ENCODE measurements at regions not wholly inside any gene's neighbourhood (a gene's known extent, or its start where the extent isn't known, plus 50 kb on each side); places are given as distances from the start of the nearest gene placed in this dataset.

- Histone ChIP-seq H3K4me3 (ENCODE audit: low read length in 2 of 2) (no peak overlapping the region), H3K27me3 (ENCODE audit: control insufficient read depth in 2 of 2, insufficient read depth in 1 of 2, low read length in 1 of 2) (no peaks in the 10 kb centered on the region), H3K4me1 (ENCODE audit: control insufficient read depth in 2 of 2, insufficient read depth in 2 of 2, low read length in 2 of 2) (no peaks in the 10 kb centered on the region), H3K9me3 (ENCODE audit: control insufficient read depth in 2 of 2, insufficient read depth in 1 of 2, low read length in 1 of 2) (no peaks in the 10 kb centered on the region), H3K27ac (ENCODE audit: low read depth in 1 of 2, low read length in 1 of 2) (no peak overlapping the region), H3K36me3 (ENCODE audit: control insufficient read depth in 2 of 2, insufficient read depth in 2 of 2, low read length in 1 of 2) (no peaks in the 10 kb centered on the region)
- no peak for DNase-seq (ENCODE audit: low read depth in 6 of 9, low spot score in 9 of 9)
- WGBS = 87% methylated on average over 2 of the region's 2 CpGs
Observed at GRCh38 chr2:18446715-18447114, 113.7 kb downstream of the RDH14 start.

DNA sequence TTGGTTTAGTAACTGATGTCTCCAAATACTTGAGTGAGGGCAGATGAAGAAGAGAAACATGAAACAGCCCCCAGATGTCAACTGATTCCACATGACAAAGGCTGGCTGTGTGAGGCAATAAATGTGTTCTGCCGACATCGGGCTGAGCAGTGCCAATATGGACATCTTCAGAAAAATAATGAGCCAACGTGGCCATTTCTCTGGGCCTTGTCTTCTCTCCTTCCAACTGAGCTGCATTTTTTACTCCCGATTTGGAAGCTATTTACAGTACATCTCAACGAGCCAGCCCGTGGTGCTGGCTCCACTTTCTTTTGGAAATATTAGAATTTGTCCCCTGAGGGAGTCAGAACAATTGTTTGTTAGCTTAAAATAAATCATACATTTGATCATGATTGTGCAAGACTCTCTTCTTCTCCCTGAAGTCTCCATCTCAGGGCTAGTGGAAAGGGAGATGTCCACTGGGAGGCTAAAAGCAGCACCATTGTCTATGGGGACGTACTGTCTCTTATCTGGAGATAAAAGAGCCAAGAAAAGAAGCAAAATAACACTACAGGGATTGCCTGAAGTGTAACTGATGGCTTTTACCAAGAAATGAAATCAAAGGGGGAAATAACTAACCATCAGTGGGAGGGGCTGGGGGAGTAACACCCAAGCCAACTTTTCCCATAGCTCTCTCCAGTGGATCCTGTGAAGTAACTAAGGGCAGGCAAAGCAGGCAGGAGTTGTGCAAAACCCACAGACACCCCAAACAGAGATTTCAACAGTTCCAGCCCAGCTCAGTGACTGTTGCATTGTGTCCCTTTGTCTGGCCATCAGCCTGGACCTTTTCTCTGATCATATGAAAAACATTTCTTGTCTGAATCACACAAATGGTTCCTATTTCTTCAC, 114.8 kb downstream of the RDH14 start:
- no peaks in the 10 kb centered on the region for H3K27me3 ChIP-seq (ENCODE audit: control insufficient read depth in 2 of 2, insufficient read depth in 1 of 2, low read length in 1 of 2)
- H3K4me3 ChIP-seq (ENCODE audit: low read length in 2 of 2) = no peak overlapping the region
- WGBS = 85% methylated on average over 7 of the region's 7 CpGs
- H3K36me3 ChIP-seq (ENCODE audit: control insufficient read depth in 2 of 2, insufficient read depth in 2 of 2, low read length in 1 of 2) = no peaks in the 10 kb centered on the region
- no peak overlapping the region for H3K27ac ChIP-seq (ENCODE audit: low read depth in 1 of 2, low read length in 1 of 2)
- no peaks in the 10 kb centered on the region for H3K4me1 ChIP-seq (ENCODE audit: control insufficient read depth in 2 of 2, insufficient read depth in 2 of 2, low read length in 2 of 2)
- no peaks in the 10 kb centered on the region for H3K9me3 ChIP-seq (ENCODE audit: control insufficient read depth in 2 of 2, insufficient read depth in 1 of 2, low read length in 1 of 2)
- DNase-seq (ENCODE audit: low read depth in 6 of 9, low spot score in 9 of 9) = no peak

GRCh38 chr2:18444806-18445205, 115.6 kb downstream of the RDH14 start:
- no peaks in the 10 kb centered on the region for H3K36me3 ChIP-seq (ENCODE audit: control insufficient read depth in 2 of 2, insufficient read depth in 2 of 2, low read length in 1 of 2)
- no peak overlapping the region for H3K27ac ChIP-seq (ENCODE audit: low read depth in 1 of 2, low read length in 1 of 2)
- H3K9me3 ChIP-seq (ENCODE audit: control insufficient read depth in 2 of 2, insufficient read depth in 1 of 2, low read length in 1 of 2) = no peaks in the 10 kb centered on the region
- H3K4me1 ChIP-seq (ENCODE audit: control insufficient read depth in 2 of 2, insufficient read depth in 2 of 2, low read length in 2 of 2) = no peaks in the 10 kb centered on the region
- DNase-seq (ENCODE audit: low read depth in 6 of 9, low spot score in 9 of 9) = no peak
- 83% methylated on average over 2 of the region's 2 CpGs for WGBS
- H3K4me3 ChIP-seq (ENCODE audit: low read length in 2 of 2) = no peak overlapping the region
- H3K27me3 ChIP-seq (ENCODE audit: control insufficient read depth in 2 of 2, insufficient read depth in 1 of 2, low read length in 1 of 2) = no peaks in the 10 kb centered on the region

DNA sequence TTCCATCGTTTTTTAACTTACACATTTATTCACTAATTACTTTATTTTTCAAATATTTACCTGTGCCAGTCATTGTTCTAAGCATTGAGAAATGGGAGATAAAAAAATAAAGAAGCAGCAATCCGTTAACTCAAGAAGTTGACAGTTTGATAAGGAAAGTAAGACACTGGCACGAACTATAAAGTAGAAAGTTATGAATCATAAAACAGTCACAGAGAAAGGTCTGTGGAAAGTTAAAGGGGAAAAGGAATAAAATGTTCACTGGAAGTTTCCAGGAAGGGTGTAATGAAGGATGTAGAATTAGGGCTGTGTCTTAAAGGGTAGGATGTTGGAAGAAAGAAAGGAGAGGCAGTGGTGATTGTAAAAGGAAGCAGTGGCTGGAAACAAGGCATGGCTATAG, 118.9 kb downstream of the RDH14 start:
- H3K27ac ChIP-seq (ENCODE audit: low read depth in 1 of 2, low read length in 1 of 2) = no peak overlapping the region
- no peaks in the 10 kb centered on the region for H3K9me3 ChIP-seq (ENCODE audit: control insufficient read depth in 2 of 2, insufficient read depth in 1 of 2, low read length in 1 of 2)
- no peaks in the 10 kb centered on the region for H3K27me3 ChIP-seq (ENCODE audit: control insufficient read depth in 2 of 2, insufficient read depth in 1 of 2, low read length in 1 of 2)
- no peak for DNase-seq (ENCODE audit: low read depth in 6 of 9, low spot score in 9 of 9)
- no peak overlapping the region for H3K4me3 ChIP-seq (ENCODE audit: low read length in 2 of 2)
- 89% methylated on average over 3 of the region's 3 CpGs for WGBS
- H3K36me3 ChIP-seq (ENCODE audit: control insufficient read depth in 2 of 2, insufficient read depth in 2 of 2, low read length in 1 of 2) = no peaks in the 10 kb centered on the region
- H3K4me1 ChIP-seq (ENCODE audit: control insufficient read depth in 2 of 2, insufficient read depth in 2 of 2, low read length in 2 of 2) = no peaks in the 10 kb centered on the region

DNA sequence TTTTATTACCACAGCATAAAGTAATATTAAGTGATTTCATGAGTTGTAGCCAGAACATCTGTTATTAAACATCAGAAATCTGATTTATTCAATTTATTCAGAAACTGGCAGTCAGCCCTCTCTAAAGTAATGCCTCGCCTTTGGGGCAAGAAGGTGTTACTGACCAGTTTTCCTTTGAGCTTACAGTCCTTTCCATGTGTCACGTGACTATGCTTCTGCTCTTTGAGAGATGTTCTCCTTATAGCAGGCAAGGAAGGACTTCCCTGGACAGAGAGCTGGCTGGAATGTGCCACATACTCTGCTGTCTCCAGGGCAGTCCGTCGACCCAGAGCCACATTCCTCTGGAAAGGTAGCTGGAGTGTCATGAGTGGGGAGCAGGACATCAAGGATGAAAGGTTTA, 119.7 kb downstream of the RDH14 start:
- H3K9me3 ChIP-seq (ENCODE audit: control insufficient read depth in 2 of 2, insufficient read depth in 1 of 2, low read length in 1 of 2) = no peaks in the 10 kb centered on the region
- 93% methylated on average over 4 of the region's 4 CpGs for WGBS
- no peaks in the 10 kb centered on the region for H3K36me3 ChIP-seq (ENCODE audit: control insufficient read depth in 2 of 2, insufficient read depth in 2 of 2, low read length in 1 of 2)
- H3K27me3 ChIP-seq (ENCODE audit: control insufficient read depth in 2 of 2, insufficient read depth in 1 of 2, low read length in 1 of 2) = no peaks in the 10 kb centered on the region
- no peak overlapping the region for H3K4me3 ChIP-seq (ENCODE audit: low read length in 2 of 2)
- no peak for DNase-seq (ENCODE audit: low read depth in 6 of 9, low spot score in 9 of 9)
- H3K27ac ChIP-seq (ENCODE audit: low read depth in 1 of 2, low read length in 1 of 2) = no peak overlapping the region
- no peaks in the 10 kb centered on the region for H3K4me1 ChIP-seq (ENCODE audit: control insufficient read depth in 2 of 2, insufficient read depth in 2 of 2, low read length in 2 of 2)

DNA sequence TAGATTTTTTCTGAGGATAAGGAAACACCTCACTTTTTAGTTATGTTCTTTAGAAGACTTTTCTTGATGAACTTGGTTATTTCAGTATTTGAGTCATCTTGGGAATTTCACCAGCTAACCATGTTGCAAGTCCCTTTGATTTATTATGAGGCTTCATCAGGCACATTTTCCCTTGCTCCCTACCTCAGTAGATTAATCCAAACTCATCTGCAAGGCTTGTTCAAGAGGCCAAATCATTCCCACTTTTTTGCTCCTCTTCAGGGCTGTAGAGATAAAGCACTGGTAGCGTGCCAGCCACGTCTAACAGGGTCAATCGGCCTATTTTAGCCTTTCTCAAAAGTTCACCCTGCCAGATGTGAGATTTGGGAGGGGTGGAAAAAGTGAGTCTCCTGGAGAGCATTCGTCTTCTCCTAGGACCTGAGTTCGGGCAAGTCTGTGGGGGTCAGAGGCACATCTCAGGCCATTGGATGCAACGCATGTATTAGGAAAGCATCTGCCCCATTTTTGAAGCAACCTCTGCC, 120.3 kb downstream of the RDH14 start:
- Histone ChIP-seq H3K27me3 (ENCODE audit: control insufficient read depth in 2 of 2, insufficient read depth in 1 of 2, low read length in 1 of 2) (no peaks in the 10 kb centered on the region), H3K4me3 (ENCODE audit: low read length in 2 of 2) (no peak overlapping the region), H3K9me3 (ENCODE audit: control insufficient read depth in 2 of 2, insufficient read depth in 1 of 2, low read length in 1 of 2) (no peaks in the 10 kb centered on the region), H3K4me1 (ENCODE audit: control insufficient read depth in 2 of 2, insufficient read depth in 2 of 2, low read length in 2 of 2) (no peaks in the 10 kb centered on the region), H3K36me3 (ENCODE audit: control insufficient read depth in 2 of 2, insufficient read depth in 2 of 2, low read length in 1 of 2) (no peaks in the 10 kb centered on the region), H3K27ac (ENCODE audit: low read depth in 1 of 2, low read length in 1 of 2) (no peak overlapping the region)
- WGBS = 93% methylated on average over 6 of the region's 6 CpGs
- no peak for DNase-seq (ENCODE audit: low read depth in 6 of 9, low spot score in 9 of 9)

DNA sequence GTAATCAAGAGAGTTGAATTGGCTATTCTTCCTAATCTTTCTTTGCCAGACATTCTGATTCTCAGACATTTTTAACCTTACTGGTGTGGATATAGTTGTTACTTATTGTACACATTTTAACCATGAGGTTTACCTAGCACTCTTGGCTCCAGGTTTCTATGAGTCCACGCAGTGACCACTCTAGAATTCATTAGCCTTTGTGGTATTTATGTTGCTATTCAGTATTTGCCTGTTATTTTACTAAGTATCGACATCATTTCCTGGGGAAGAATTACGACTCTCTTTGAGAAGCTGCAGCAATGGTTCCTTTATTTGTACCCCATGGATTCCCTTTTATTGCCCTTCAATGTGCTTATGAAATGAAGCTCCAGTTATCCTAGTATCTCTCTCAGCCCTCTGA, 120.7 kb downstream of the RDH14 start:
- Histone ChIP-seq H3K4me3 (ENCODE audit: low read length in 2 of 2) (no peak overlapping the region), H3K27me3 (ENCODE audit: control insufficient read depth in 2 of 2, insufficient read depth in 1 of 2, low read length in 1 of 2) (no peaks in the 10 kb centered on the region), H3K36me3 (ENCODE audit: control insufficient read depth in 2 of 2, insufficient read depth in 2 of 2, low read length in 1 of 2) (no peaks in the 10 kb centered on the region), H3K9me3 (ENCODE audit: control insufficient read depth in 2 of 2, insufficient read depth in 1 of 2, low read length in 1 of 2) (no peaks in the 10 kb centered on the region), H3K4me1 (ENCODE audit: control insufficient read depth in 2 of 2, insufficient read depth in 2 of 2, low read length in 2 of 2) (no peaks in the 10 kb centered on the region), H3K27ac (ENCODE audit: low read depth in 1 of 2, low read length in 1 of 2) (no peak overlapping the region)
- 62% methylated on average over 3 of the region's 3 CpGs for WGBS
- no peak for DNase-seq (ENCODE audit: low read depth in 6 of 9, low spot score in 9 of 9)

DNA sequence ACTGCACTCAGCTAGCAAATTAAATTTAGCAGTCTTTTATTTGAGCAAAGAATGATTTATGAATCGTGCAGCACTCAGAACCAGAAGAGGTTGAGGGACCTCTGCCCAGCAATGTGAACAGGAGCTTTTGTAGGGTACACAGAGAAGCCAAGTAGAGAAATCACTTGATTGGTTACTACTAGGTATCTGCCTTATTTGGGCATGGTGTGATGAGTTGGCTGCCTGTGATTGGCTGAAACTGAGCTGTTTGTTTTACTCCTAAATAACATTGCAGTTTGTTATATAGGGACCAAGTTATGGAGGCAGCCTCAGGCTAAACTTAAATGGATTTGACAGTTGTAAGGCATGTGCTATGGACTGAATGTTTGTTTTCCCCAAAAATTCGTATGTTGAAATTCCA, 122.5 kb downstream of the RDH14 start:
- H3K4me3 ChIP-seq (ENCODE audit: low read length in 2 of 2) = no peak overlapping the region
- no peaks in the 10 kb centered on the region for H3K27me3 ChIP-seq (ENCODE audit: control insufficient read depth in 2 of 2, insufficient read depth in 1 of 2, low read length in 1 of 2)
- H3K36me3 ChIP-seq (ENCODE audit: control insufficient read depth in 2 of 2, insufficient read depth in 2 of 2, low read length in 1 of 2) = no peaks in the 10 kb centered on the region
- no peak for DNase-seq (ENCODE audit: low read depth in 6 of 9, low spot score in 9 of 9)
- H3K4me1 ChIP-seq (ENCODE audit: control insufficient read depth in 2 of 2, insufficient read depth in 2 of 2, low read length in 2 of 2) = no peaks in the 10 kb centered on the region
- H3K27ac ChIP-seq (ENCODE audit: low read depth in 1 of 2, low read length in 1 of 2) = no peak overlapping the region
- H3K9me3 ChIP-seq (ENCODE audit: control insufficient read depth in 2 of 2, insufficient read depth in 1 of 2, low read length in 1 of 2) = no peaks in the 10 kb centered on the region
- 91% methylated on average over 2 of the region's 2 CpGs for WGBS

DNA sequence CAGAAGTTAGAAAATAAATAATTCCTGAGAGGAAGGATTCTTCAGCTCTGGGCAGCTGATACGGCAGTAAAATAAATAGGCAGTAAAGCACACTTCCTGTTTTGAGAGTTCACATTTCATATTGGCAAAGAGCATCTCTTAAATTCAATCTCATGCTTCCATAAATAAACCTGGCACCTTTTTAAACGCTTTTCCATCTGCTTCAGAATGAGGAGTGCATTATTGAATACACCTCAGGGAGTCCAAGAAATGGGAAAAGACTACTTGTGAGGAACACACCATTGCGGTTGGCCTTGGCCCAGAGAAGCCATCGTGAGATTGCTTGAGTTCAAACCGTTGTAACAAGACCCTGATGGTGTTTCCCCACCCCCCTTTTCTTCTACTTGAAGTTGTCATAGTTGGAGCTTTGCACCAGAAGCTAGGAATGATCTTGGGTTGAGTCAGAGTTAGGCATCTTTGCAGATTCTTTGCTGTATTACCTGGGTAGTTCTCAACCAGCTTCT, 123.9 kb downstream of the RDH14 start:
- DNase-seq (ENCODE audit: low read depth in 6 of 9, low spot score in 9 of 9) = no peak
- 57% methylated on average over 5 of the region's 5 CpGs for WGBS
- no peaks in the 10 kb centered on the region for H3K27me3 ChIP-seq (ENCODE audit: control insufficient read depth in 2 of 2, insufficient read depth in 1 of 2, low read length in 1 of 2)
- no peaks in the 10 kb centered on the region for H3K9me3 ChIP-seq (ENCODE audit: control insufficient read depth in 2 of 2, insufficient read depth in 1 of 2, low read length in 1 of 2)
- H3K4me3 ChIP-seq (ENCODE audit: low read length in 2 of 2) = no peak overlapping the region
- H3K4me1 ChIP-seq (ENCODE audit: control insufficient read depth in 2 of 2, insufficient read depth in 2 of 2, low read length in 2 of 2) = no peaks in the 10 kb centered on the region
- no peak overlapping the region for H3K27ac ChIP-seq (ENCODE audit: low read depth in 1 of 2, low read length in 1 of 2)
- no peaks in the 10 kb centered on the region for H3K36me3 ChIP-seq (ENCODE audit: control insufficient read depth in 2 of 2, insufficient read depth in 2 of 2, low read length in 1 of 2)

Measured in thymus (tissue), 11 donors.